Fibroblast of the aortic adventitia (primary cell): ENCODE measurements at regions not wholly inside any gene's neighbourhood (a gene's known extent, or its start where the extent isn't known, plus 50 kb on each side); places are given as distances from the start of the nearest gene placed in this dataset.

Experiments used
- DNase-seq: peaks from one replicate; pipeline ENCODE4 v3.0.0-alpha.2; 2010; ENCODE audit warnings: low read depth
- H3K4me3 ChIP-seq: 2 replicates; pipeline ENCODE4 v1.5.1; 2011; ENCODE audit warnings: low read depth, mild to moderate bottlenecking, control low read depth, low read length, moderate library complexity
- CTCF ChIP-seq: IDR thresholded peaks from 2 replicates; pipeline ENCODE4 v1.5.1; 2011; ENCODE audit warnings: mild to moderate bottlenecking, low read length, control low read depth, inconsistent platforms; ENCODE audit not compliant: insufficient read depth

GRCh38 chr13:39879286-39880035 is 224.0 kb downstream of the COG6 start:
- no peak for TF ChIP-seq CTCF
- DNase-seq = no peak
- H3K4me3 ChIP-seq = no peak overlapping the region

- no peak for DNase-seq
Measured at GRCh38 chr13:39881383-39881782, 225.9 kb downstream of the COG6 start.

GRCh38 chr13:39881887-39882286 is 226.4 kb downstream of the COG6 start:
- no peak overlapping the region for H3K4me3 ChIP-seq
- no peak for TF ChIP-seq CTCF
- DNase-seq = peak; percentile 50

More at GRCh38 chr13:39881383-39881782, 225.9 kb downstream of the COG6 start:
- TF ChIP-seq CTCF = no peak
- H3K4me3 ChIP-seq = no peak overlapping the region

- DNase-seq = no peak
- no peak overlapping the region for H3K4me3 ChIP-seq
- no peak for TF ChIP-seq CTCF
Measured at GRCh38 chr13:39884166-39884565, 228.7 kb downstream of the COG6 start.

- no peak overlapping the region for H3K4me3 ChIP-seq
- no peak for TF ChIP-seq CTCF
- no peak for DNase-seq
Measured at GRCh38 chr13:39886336-39886735, 230.9 kb downstream of the COG6 start.

GRCh38 chr13:39887387-39887786 is 231.9 kb downstream of the COG6 start:
- DNase-seq = peak; percentile 73
- no peak for TF ChIP-seq CTCF
- H3K4me3 ChIP-seq = no peak overlapping the region
